Heart left ventricle (tissue), 16 donors: ENCODE measurements at regions not wholly inside any gene's neighbourhood (a gene's known extent, or its start where the extent isn't known, plus 50 kb on each side); places are given as distances from the start of the nearest gene placed in this dataset.
"Not testable (repeated sequence)": the region's sequence is repeated elsewhere in the genome, so short reads cannot be mapped to it uniquely, and the experiment has no call there.

ENCODE experiments used
- ATAC-seq, 4 donors: fragments of 200-7000 bp; cut with Tn5 transposase; one replicate each; pipeline ENCODE4 v1.9.1; 2020 to 2022; ENCODE audit warnings: moderate library complexity in 4 of 4, mild to moderate bottlenecking in 3 of 4, moderate number of reproducible peaks in 1 of 4
- DNase-seq, 5 donors: peaks; one replicate each; pipeline ENCODE4 v3.0.0-alpha.2; 2020
- H3K27ac ChIP-seq, 12 donors: fragments of 200-600 bp; sonication (generic) in 4 of 12; one replicate each; pipeline versions ENCODE4 v1.5.0 to v1.8.0; 2016 to 2022; ENCODE audit warnings: mild to moderate bottlenecking in 2 of 12
- H3K27me3 ChIP-seq, 9 donors: fragments of 200-600 bp; sonication (generic) in 2 of 9; one replicate each; pipeline versions ENCODE4 v1.5.1 to v1.8.0; 2016 to 2022; ENCODE audit warnings: mild to moderate bottlenecking in 3 of 9
- H3K36me3 ChIP-seq, 9 donors: fragments of 200-600 bp; sonication (generic) in 2 of 9; one replicate each; pipeline versions ENCODE4 v1.5.0 to v1.8.0; 2018 to 2022; ENCODE audit warnings: mild to moderate bottlenecking in 2 of 9
- H3K4me1 ChIP-seq, 12 donors: fragments of 200-600 bp; sonication (generic) in 4 of 12; one replicate each; pipeline versions ENCODE4 v1.5.0 to v1.8.0; 2016 to 2022; ENCODE audit warnings: mild to moderate bottlenecking in 3 of 12
- H3K4me3 ChIP-seq, 12 donors: fragments of 200-600 bp; sonication (generic) in 4 of 12; one replicate each; pipeline versions ENCODE4 v1.5.0 to v1.8.0; 2017 to 2022; ENCODE audit warnings: mild to moderate bottlenecking in 9 of 12, moderate library complexity in 4 of 12
- H3K9me3 ChIP-seq, 12 donors: fragments of 200-600 bp; sonication (generic) in 4 of 12; one replicate each; pipeline versions ENCODE4 v1.5.0 to v1.8.0; 2016 to 2022; ENCODE audit warnings: mild to moderate bottlenecking in 1 of 12
- CTCF ChIP-seq, 12 donors: fragments of 200-600 bp; sonication (generic) in 4 of 12; IDR thresholded peaks; one replicate each; pipeline versions ENCODE4 v1.5.0 to v1.8.0; 2018 to 2022; ENCODE audit warnings: antibody characterized with exemption in 12 of 12, mild to moderate bottlenecking in 5 of 12
- POLR2A ChIP-seq, 2 donors: fragments of 450-650 bp; IDR thresholded peaks; one replicate each; pipeline ENCODE4 v1.6.1; 2017; ENCODE audit warnings: antibody characterized with exemption in 2 of 2, mild to moderate bottlenecking in 2 of 2, moderate library complexity in 2 of 2
- WGBS, 4 donors: extraction: QIAGEN DNeasy Blood & Tissue Kit in 2 of 4; methylation state at CpG; one replicate each; pipeline versions ENCODE4 v1.1.5 to v1.1.7; 2013 to 2018; 5-methylcytosine and 5-hydroxymethylcytosine counted together
- intact Hi-C, 10 donors: fragments of 100-400 bp; cut with DNase I; formaldehyde crosslinking; loops; one replicate each; pipeline versions ENCODE4 v1.11.1 to v1.14.2; 2022
- donor health status: ischemic (EF 13 %, LVEDD 7.1; RV severe dilation, severe dysfunction).
- donor health status: healthy with polysubstance abuse.
- donor health status: DM: no; HTN: yes; CAD: no.
- donor health status: DM: no; HTN: no; CAD: no.
- donor health status: ischemic (EF 25% LVEDD 6.9; RV normal size, moderate dysfunction).
- donor health status: ischemic (EF 25% LVEDD 5.7; RV mildly dilated, moderate dysfunction).
- donor health status: healthy.
- donor health status: DM: yes; HTN: yes; CAD: no.
- donor health status: ischemic (EF 35%, LVEDD 5.7; RV mildly dilated, moderate dysfunction).
- donor health status: nonischemic (EF 11% LVEDD 7.7; RV severe dilation, severe dysfunction).
- donor health status: DM: yes; HTN: yes; CAD: no.
- donor health status: PGD.
- donor health status: ischemic (EF 29% LVEDD 5.4; RV normal size, mild dysfunction).
- donor health status: nonischemic (EF 23%, LVEDD 6.1; RV moderate dilation, normal function).

GRCh38 chr18:70390371-70391090 lies 101.7 kb downstream of the SOCS6 start:
- Histone ChIP-seq H3K27ac (no peak overlapping the region), H3K36me3 (no peaks in the 10 kb centered on the region), H3K4me3 (no peak overlapping the region), H3K4me1 (no peaks in the 10 kb centered on the region), H3K9me3 (no peaks in the 10 kb centered on the region), H3K27me3 (no peaks in the 10 kb centered on the region)
- no peak for DNase-seq
- intact Hi-C loops = no loop called here
- no peak for ATAC-seq
- no peak for TF ChIP-seq CTCF (IDR thresholded peaks at IDR 0.05)
- no peak for TF ChIP-seq POLR2A (IDR thresholded peaks at IDR 0.05)
- WGBS, 4 donors = 76 to 84% (median 80%) methylated on average over 4 of the region's 4 CpGs

DNA sequence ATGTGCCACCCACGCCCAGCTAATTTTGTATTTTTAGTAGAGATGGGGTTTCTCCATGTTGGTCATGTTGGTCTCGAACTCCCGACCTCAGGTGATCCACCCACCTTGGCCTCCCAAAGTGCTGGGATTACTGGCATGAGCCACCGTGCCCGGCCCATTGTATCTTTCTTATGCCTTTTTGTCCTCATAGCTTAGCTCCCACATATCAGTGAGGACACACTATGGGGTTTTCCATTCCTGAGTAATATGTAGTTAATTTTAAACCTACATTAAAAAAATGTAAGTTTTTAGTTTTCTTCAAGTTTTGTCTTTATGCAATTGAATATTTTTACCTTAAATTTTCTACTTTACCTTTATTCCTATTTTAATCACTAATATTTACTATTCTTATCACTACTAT lies 100.2 kb downstream of the SOCS6 start:
- H3K9me3 ChIP-seq, H3K4me3 ChIP-seq, H3K27ac ChIP-seq, H3K36me3 ChIP-seq, intact Hi-C loops, H3K27me3 ChIP-seq, ATAC-seq, H3K4me1 ChIP-seq, DNase-seq: not testable (repeated sequence)
- 87 to 96% (median 90%) methylated on average over 5 of the region's 5 CpGs for WGBS, 4 donors

DNA sequence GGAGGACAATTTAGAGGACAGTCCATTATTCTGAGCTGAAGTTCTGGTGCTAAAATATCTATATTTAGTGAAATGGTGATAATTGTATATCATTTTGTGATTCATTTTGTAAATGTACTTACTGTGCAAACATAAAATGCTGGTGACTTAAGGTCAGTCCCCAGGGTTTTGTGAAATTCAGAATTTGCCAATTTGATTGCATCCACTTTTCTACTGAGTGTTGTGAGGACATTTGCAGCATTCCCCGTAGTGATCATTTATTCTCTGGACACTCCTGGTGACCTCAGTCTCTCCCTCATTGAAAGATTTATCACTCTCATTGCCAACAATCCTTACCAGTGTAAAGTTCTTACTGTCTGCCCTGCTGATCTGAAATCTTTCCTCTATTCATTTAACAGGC lies 98.2 kb downstream of the SOCS6 start:
- H3K9me3 ChIP-seq = no peaks in the 10 kb centered on the region
- H3K27ac ChIP-seq = no peak overlapping the region
- H3K27me3 ChIP-seq = no peaks in the 10 kb centered on the region
- DNase-seq (no peak), ATAC-seq (no peak)
- H3K4me3 ChIP-seq = no peak overlapping the region
- no peaks in the 10 kb centered on the region for H3K36me3 ChIP-seq
- WGBS, 4 donors = 83 to 93% (median 91%) methylated on average over 1 of the region's 1 CpG
- TF ChIP-seq POLR2A (IDR thresholded peaks at IDR 0.05) (no peak), CTCF (IDR thresholded peaks at IDR 0.05) (no peak)
- intact Hi-C loops = no loop called here
- no peaks in the 10 kb centered on the region for H3K4me1 ChIP-seq

DNA sequence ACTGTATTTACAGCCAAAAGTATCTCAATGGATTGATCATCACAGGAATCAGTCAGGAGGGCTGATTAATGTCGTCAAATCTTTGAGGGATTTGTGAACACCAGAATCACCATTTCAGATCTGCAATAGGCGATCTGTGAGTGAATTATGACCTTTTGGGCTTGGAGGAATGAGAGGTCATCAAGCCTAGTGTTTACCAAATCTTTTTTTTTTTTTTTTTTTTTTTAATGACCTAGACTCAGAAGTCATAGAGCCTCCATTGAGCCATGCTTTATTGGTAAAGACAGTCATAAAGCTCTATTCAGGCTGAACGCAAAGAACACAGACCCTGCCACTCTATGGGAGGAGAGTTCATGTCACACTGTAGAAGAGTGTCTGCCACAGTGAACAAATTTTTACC lies 97.7 kb downstream of the SOCS6 start:
- no peak overlapping the region for H3K4me3 ChIP-seq
- 92 to 94% (median 93%) methylated on average over 3 of the region's 3 CpGs for WGBS, 4 donors
- no peaks in the 10 kb centered on the region for H3K36me3 ChIP-seq
- H3K27me3 ChIP-seq = no peaks in the 10 kb centered on the region
- intact Hi-C loops = no loop called here
- H3K4me1 ChIP-seq = no peaks in the 10 kb centered on the region
- DNase-seq = no peak
- TF ChIP-seq POLR2A (IDR thresholded peaks at IDR 0.05) = no peak
- no peak for TF ChIP-seq CTCF (IDR thresholded peaks at IDR 0.05)
- ATAC-seq = no peak
- H3K27ac ChIP-seq = no peak overlapping the region
- no peaks in the 10 kb centered on the region for H3K9me3 ChIP-seq

GRCh38 chr18:70385474-70385873 lies 96.6 kb downstream of the SOCS6 start:
- ATAC-seq (no peak), DNase-seq (no peak)
- Histone ChIP-seq H3K9me3 (no peaks in the 10 kb centered on the region), H3K36me3 (no peaks in the 10 kb centered on the region), H3K4me3 (no peak overlapping the region), H3K4me1 (no peaks in the 10 kb centered on the region), H3K27ac (no peak overlapping the region), H3K27me3 (no peaks in the 10 kb centered on the region)
- intact Hi-C loops = no loop called here
- TF ChIP-seq POLR2A (IDR thresholded peaks at IDR 0.05) (no peak), CTCF (IDR thresholded peaks at IDR 0.05) (no peak)
